ENCODE measurements at regions not wholly inside any gene's neighbourhood (a gene's known extent, or its start where the extent isn't known, plus 50 kb on each side); places are given as distances from the start of the nearest gene placed in this dataset.

DNA sequence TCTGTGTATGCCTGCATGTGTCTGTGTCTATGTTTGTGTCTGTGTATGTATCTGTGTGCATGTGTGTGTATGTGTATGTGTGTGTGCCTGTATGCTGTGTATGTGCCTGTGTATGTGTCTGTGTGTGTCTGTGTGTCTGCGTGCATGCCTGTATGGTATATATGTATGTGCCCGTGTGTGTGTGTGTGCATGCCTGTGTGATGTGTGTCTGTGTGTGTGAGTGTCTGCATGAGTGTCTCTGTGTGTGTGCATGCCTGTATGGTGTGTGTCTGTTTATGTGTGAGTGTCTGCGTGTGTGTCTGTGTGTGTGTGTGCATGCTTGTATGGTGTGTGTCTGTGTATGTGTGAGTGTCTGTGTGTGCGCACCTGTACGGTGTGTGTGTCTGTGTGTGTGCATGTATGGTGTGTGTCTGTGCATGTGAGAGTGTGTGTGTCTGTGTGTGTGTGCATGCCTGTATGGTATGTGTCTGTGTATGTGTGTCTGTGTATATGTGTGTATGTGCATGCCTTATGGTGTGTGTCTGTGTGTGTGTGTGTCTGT, 137.1 kb upstream of the IRX2 start:
- TF ChIP-seq, protein P1, sequence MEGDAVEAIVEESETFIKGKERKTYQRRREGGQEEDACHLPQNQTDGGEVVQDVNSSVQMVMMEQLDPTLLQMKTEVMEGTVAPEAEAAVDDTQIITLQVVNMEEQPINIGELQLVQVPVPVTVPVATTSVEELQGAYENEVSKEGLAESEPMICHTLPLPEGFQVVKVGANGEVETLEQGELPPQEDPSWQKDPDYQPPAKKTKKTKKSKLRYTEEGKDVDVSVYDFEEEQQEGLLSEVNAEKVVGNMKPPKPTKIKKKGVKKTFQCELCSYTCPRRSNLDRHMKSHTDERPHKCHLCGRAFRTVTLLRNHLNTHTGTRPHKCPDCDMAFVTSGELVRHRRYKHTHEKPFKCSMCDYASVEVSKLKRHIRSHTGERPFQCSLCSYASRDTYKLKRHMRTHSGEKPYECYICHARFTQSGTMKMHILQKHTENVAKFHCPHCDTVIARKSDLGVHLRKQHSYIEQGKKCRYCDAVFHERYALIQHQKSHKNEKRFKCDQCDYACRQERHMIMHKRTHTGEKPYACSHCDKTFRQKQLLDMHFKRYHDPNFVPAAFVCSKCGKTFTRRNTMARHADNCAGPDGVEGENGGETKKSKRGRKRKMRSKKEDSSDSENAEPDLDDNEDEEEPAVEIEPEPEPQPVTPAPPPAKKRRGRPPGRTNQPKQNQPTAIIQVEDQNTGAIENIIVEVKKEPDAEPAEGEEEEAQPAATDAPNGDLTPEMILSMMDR (conservative IDR thresholded peaks at IDR 0.05; ENCODE audit: low read depth, low read length) = no peak
- TF ChIP-seq EZH2 (IDR thresholded peaks at IDR 0.05; ENCODE audit: low read length, unreplicated experiment) = no peak
- TF ChIP-seq EZH2phosphoT487 (IDR thresholded peaks at IDR 0.05; ENCODE audit: borderline replicate concordance, low read length) = no peak
